H1 (cell line): ENCODE measurements at regions not wholly inside any gene's neighbourhood (a gene's known extent, or its start where the extent isn't known, plus 50 kb on each side); places are given as distances from the start of the nearest gene placed in this dataset.
A peak's percentile ranks its signal among the peaks of the same experiment; 100 is the strongest.

Experiments used
- CTCF ChIA-PET: fragments of 300-600 bp; sonication (Branson Sonifier 250); formaldehyde crosslinking; loops from one replicate; lab custom pipeline; 2021; ENCODE audit not compliant: partially characterized antibody; lab: Charles Lee
- POLR2A ChIA-PET: fragments of 300-600 bp; sonication (Branson Sonifier 250); formaldehyde crosslinking; loops from one replicate; lab custom pipeline; 2021; ENCODE audit warnings: inconsistent platforms; ENCODE audit not compliant: partially characterized antibody; lab: Charles Lee
- DNase-seq, 2 experiments: peaks; one replicate each; pipeline versions ENCODE4 v3.0.0 to v3.0.0-alpha.2; 2010 to 2022; ENCODE audit warnings: low spot score in 2 of 2, low read depth in 1 of 2, mixed read lengths in 1 of 2
- FAIRE-seq: peaks from 2 replicates; lab custom pipeline; 2011; peaks lifted over from hg19 to GRCh38; lab: Jason Lieb, UNC
- H2AFZ ChIP-seq: 2 replicates; pipeline ENCODE4 v1.8.1; 2012; ENCODE audit warnings: low read length, inconsistent platforms
- H2AK5ac ChIP-seq: 2 replicates; pipeline ENCODE4 v1.6.1; 2013; ENCODE audit warnings: low read depth, low read length
- H2BK120ac ChIP-seq: replicated peaks from 2 replicates; pipeline ENCODE3; 2013; ENCODE audit warnings: low read depth, low read length, inconsistent platforms
- H2BK12ac ChIP-seq: 2 replicates; pipeline ENCODE4 v1.6.1; 2013; ENCODE audit warnings: low read depth, low read length
- H2BK15ac ChIP-seq: 2 replicates; pipeline ENCODE4 v1.6.1; 2013; ENCODE audit warnings: low read length
- H2BK20ac ChIP-seq: 2 replicates; pipeline ENCODE4 v1.6.1; 2013; ENCODE audit warnings: low read length
- H2BK5ac ChIP-seq: 2 replicates; pipeline ENCODE4 v1.6.1; 2013; ENCODE audit warnings: low read depth, low read length
- H3K14ac ChIP-seq: 2 replicates; pipeline ENCODE4 v1.6.1; 2013; ENCODE audit warnings: inconsistent platforms; ENCODE audit not compliant: insufficient read length
- H3K18ac ChIP-seq: 2 replicates; pipeline ENCODE4 v1.6.1; 2013; ENCODE audit warnings: low read length; ENCODE audit errors: extremely low read depth
- H3K23ac ChIP-seq: 2 replicates; pipeline ENCODE4 v1.6.1; 2013; ENCODE audit warnings: inconsistent platforms; ENCODE audit not compliant: insufficient read length
- H3K23me2 ChIP-seq: 2 replicates; pipeline ENCODE4 v1.6.1; 2013; ENCODE audit warnings: low read depth, low read length
- H3K27ac ChIP-seq: 2 replicates; pipeline ENCODE4 v1.6.1; 2011; ENCODE audit warnings: low read depth, low read length, inconsistent platforms
- H3K27me3 ChIP-seq, 4 experiments: replicated peaks in 1 of 4; 1 replicate in 1 of 4; 2 replicates in 3 of 4; pipeline versions ENCODE4 v1.6.1 to v1.8.1; 2011 to 2013; ENCODE audit warnings: low read length in 3 of 4, mild to moderate bottlenecking in 3 of 4, inconsistent platforms in 2 of 4, mixed read lengths in 2 of 4, moderate library complexity in 1 of 4; ENCODE audit not compliant: control insufficient read depth in 3 of 4, insufficient read depth in 3 of 4; ENCODE audit errors: extremely low read depth in 1 of 4
- H3K36me3 ChIP-seq, 4 experiments: 2 replicates each; pipeline versions ENCODE4 v1.6.1 to v1.8.1; 2011 to 2013; ENCODE audit warnings: mild to moderate bottlenecking in 4 of 4, low read length in 3 of 4, moderate library complexity in 2 of 4, control low read depth in 1 of 4, inconsistent platforms in 1 of 4; ENCODE audit not compliant: insufficient read depth in 4 of 4, control insufficient read depth in 2 of 4
- H3K4ac ChIP-seq: replicated peaks from 2 replicates; pipeline ENCODE3; 2013; ENCODE audit warnings: low read length, low read depth, mixed read lengths, inconsistent platforms; ENCODE audit not compliant: insufficient read length
- H3K4me1 ChIP-seq, 4 experiments: replicated peaks in 1 of 4; 1 replicate in 1 of 4; 2 replicates in 3 of 4; pipeline versions ENCODE4 v1.6.1 to v1.8.1; 2011 to 2013; ENCODE audit warnings: low read length in 3 of 4, inconsistent platforms in 2 of 4, mixed read lengths in 1 of 4; ENCODE audit not compliant: insufficient read depth in 4 of 4, control insufficient read depth in 3 of 4
- H3K4me2 ChIP-seq, 2 experiments: 2 replicates each; pipeline versions ENCODE4 v1.6.1 to v1.8.1; 2011 to 2013; ENCODE audit warnings: low read depth in 2 of 2, low read length in 2 of 2, control low read depth in 1 of 2, inconsistent platforms in 1 of 2, mild to moderate bottlenecking in 1 of 2; ENCODE audit not compliant: insufficient read depth in 1 of 2
- H3K4me3 ChIP-seq, 4 experiments: fragments of 200-600, 300-600 bp in 1 of 4; sonication (generic), shearing (Covaris generic), sonication (Bioruptor Twin) in 1 of 4; 2 replicates each; pipeline versions ENCODE4 v1.5.1 to v1.8.1; 2011 to 2016; ENCODE audit warnings: low read length in 4 of 4, low read depth in 3 of 4, control low read depth in 2 of 4, inconsistent platforms in 2 of 4, mild to moderate bottlenecking in 2 of 4, mixed read lengths in 1 of 4, moderate library complexity in 1 of 4; ENCODE audit not compliant: insufficient read depth in 2 of 4; ENCODE audit errors: extremely low read depth in 1 of 4
- H3K56ac ChIP-seq: replicated peaks from 2 replicates; pipeline ENCODE3; 2013; ENCODE audit warnings: low read depth, mild to moderate bottlenecking, mixed read lengths, low read length, inconsistent platforms; ENCODE audit not compliant: insufficient read length
- H3K79me1 ChIP-seq: 2 replicates; pipeline ENCODE4 v1.6.1; 2013; ENCODE audit warnings: low read depth, low read length, control low read depth
- H3K79me2 ChIP-seq, 2 experiments: 2 replicates each; pipeline versions ENCODE4 v1.6.1 to v1.8.1; 2012 to 2013; ENCODE audit warnings: low read length in 2 of 2, mild to moderate bottlenecking in 2 of 2, inconsistent platforms in 1 of 2; ENCODE audit not compliant: insufficient read depth in 2 of 2, control insufficient read depth in 1 of 2
- H3K9ac ChIP-seq, 4 experiments: replicated peaks in 1 of 4; 1 replicate in 1 of 4; 2 replicates in 3 of 4; pipeline versions ENCODE4 v1.6.1 to v1.8.1; 2011 to 2013; ENCODE audit warnings: low read depth in 3 of 4, low read length in 3 of 4, control low read depth in 2 of 4, mild to moderate bottlenecking in 2 of 4, moderate library complexity in 2 of 4, inconsistent platforms in 1 of 4; ENCODE audit errors: extremely low read depth in 1 of 4
- H3K9me3 ChIP-seq, 2 experiments: 2 replicates each; pipeline versions ENCODE4 v1.6.1 to v1.8.1; 2012 to 2013; ENCODE audit warnings: mild to moderate bottlenecking in 2 of 2, moderate library complexity in 2 of 2, control low read depth in 1 of 2, inconsistent platforms in 1 of 2, low read depth in 1 of 2, low read length in 1 of 2, mixed read lengths in 1 of 2; ENCODE audit not compliant: insufficient read depth in 2 of 2
- H4K20me1 ChIP-seq, 2 experiments: replicated peaks in 1 of 2; 2 replicates each; pipeline versions ENCODE3 to v1.8.1; 2011 to 2013; ENCODE audit warnings: inconsistent platforms in 2 of 2, low read length in 2 of 2, mild to moderate bottlenecking in 1 of 2; ENCODE audit not compliant: insufficient read depth in 2 of 2, control insufficient read depth in 1 of 2
- H4K5ac ChIP-seq: 2 replicates; pipeline ENCODE4 v1.6.1; 2013; ENCODE audit warnings: low read length, low read depth, mixed read lengths, inconsistent platforms; ENCODE audit not compliant: insufficient read length
- H4K8ac ChIP-seq: 2 replicates; pipeline ENCODE4 v1.8.0; 2013; ENCODE audit warnings: mild to moderate bottlenecking, moderate library complexity, low read length, inconsistent platforms; ENCODE audit not compliant: insufficient read depth; ENCODE audit errors: extremely low read depth
- H4K91ac ChIP-seq: replicated peaks from 2 replicates; pipeline ENCODE3; 2013; ENCODE audit warnings: low read length, mixed read lengths, inconsistent platforms; ENCODE audit not compliant: insufficient read length
- ATF2 ChIP-seq: IDR thresholded peaks from 2 replicates; pipeline ENCODE4 v1.6.1; 2012; ENCODE audit warnings: low read length, inconsistent platforms
- BCL11A ChIP-seq, 2 experiments: IDR thresholded peaks; one replicate each; pipeline ENCODE4 v1.6.1; 2011; ENCODE audit warnings: low read depth in 2 of 2, low read length in 2 of 2, mild to moderate bottlenecking in 2 of 2
- CEBPB ChIP-seq: IDR thresholded peaks from 2 replicates; pipeline ENCODE4 v1.6.1; 2012; ENCODE audit warnings: low read depth, low read length
- CTBP2 ChIP-seq: IDR thresholded peaks from 2 replicates; pipeline ENCODE4 v1.7.0; 2011; ENCODE audit warnings: borderline replicate concordance, mild to moderate bottlenecking, moderate library complexity, mixed read lengths, low read length; ENCODE audit not compliant: insufficient read depth, insufficient read length
- EZH2 ChIP-seq: fragments of 200-600 bp; sonication (generic); IDR thresholded peaks from 2 replicates; pipeline ENCODE4 v1.7.1; 2012; ENCODE audit warnings: low read depth, mild to moderate bottlenecking, moderate library complexity, low read length, inconsistent platforms; ENCODE audit not compliant: severe bottlenecking
- GTF2F1 ChIP-seq: IDR thresholded peaks from 2 replicates; pipeline ENCODE4 v1.6.1; 2012; ENCODE audit warnings: low read depth, low read length, improper control_type of control experiment, borderline replicate concordance
- POU5F1 ChIP-seq: IDR thresholded peaks from 2 replicates; pipeline ENCODE4 v1.6.1; 2011; ENCODE audit warnings: low read depth, mild to moderate bottlenecking, low read length, moderate library complexity
- RBBP5 ChIP-seq: IDR thresholded peaks from 2 replicates; pipeline ENCODE4 v1.7.1; 2012; ENCODE audit warnings: low read depth, mild to moderate bottlenecking, inconsistent platforms, low read length, moderate library complexity, borderline replicate concordance
- RXRA ChIP-seq: IDR thresholded peaks from 2 replicates; pipeline ENCODE4 v1.6.1; 2011; ENCODE audit warnings: low read depth, mild to moderate bottlenecking, low read length, moderate library complexity; ENCODE audit not compliant: insufficient read depth
- SIRT6 ChIP-seq: IDR thresholded peaks from one replicate; pipeline ENCODE4 v1.7.1; 2012; ENCODE audit warnings: low read length, inconsistent platforms
- TAF7 ChIP-seq: optimal IDR thresholded peaks from 2 replicates; pipeline ENCODE3; 2011; ENCODE audit warnings: low read depth, mild to moderate bottlenecking, inconsistent platforms, low read length, moderate library complexity, borderline replicate concordance
- TEAD4 ChIP-seq: IDR thresholded peaks from 2 replicates; pipeline ENCODE4 v1.6.1; 2012; ENCODE audit warnings: low read depth, low read length, inconsistent platforms, mixed read lengths
- ZNF274 ChIP-seq: IDR thresholded peaks from 2 replicates; pipeline ENCODE4 v1.7.0; 2012; ENCODE audit warnings: low read length, borderline replicate concordance; ENCODE audit errors: extremely low read depth
- WGBS, 2 experiments: shearing (Covaris generic) in 1 of 2; methylation state at CpG; one replicate each; pipeline versions ENCODE4 v1.1.6 to v1.1.7; 2013 to 2015; ENCODE audit warnings: low lambda C conversion rate in 2 of 2, mixed read lengths in 2 of 2, inconsistent platforms in 1 of 2, low coverage in 1 of 2, missing lambda C conversion rate in 1 of 2; ENCODE audit not compliant: insufficient replicate concordance in 2 of 2, insufficient coverage in 1 of 2, insufficient read length in 1 of 2; ENCODE audit errors: extremely low coverage in 1 of 2, missing lambda C conversion rate in 1 of 2; 5-methylcytosine and 5-hydroxymethylcytosine counted together

- H3K79me1 ChIP-seq, result no peaks in the 10 kb centered on the region
- ChIA-PET CTCF (interaction anchor here (0.8 to 0.9 kb wide), 2 partner anchors 15 to 38 kb away, joined by 3 read pairs; no protein-coding TSS in a partner anchor), POLR2A (no interaction called here)
- H4K5ac ChIP-seq, result no peak overlapping the region
- H3K18ac ChIP-seq, result no peak overlapping the region
- H2BK5ac ChIP-seq, result no peak overlapping the region
- H2BK20ac ChIP-seq, result no peak overlapping the region
- H4K20me1 ChIP-seq, result no peaks in the 10 kb centered on the region
- H3K23ac ChIP-seq, result no peak overlapping the region
- no peak overlapping the region for H4K8ac ChIP-seq
- 90% methylated on average over 4 of the region's 4 CpGs; no CpG with 5 or more reads in 1 of the 2 experiments for WGBS, 2 experiments
- H2AK5ac ChIP-seq, result no peak overlapping the region
- FAIRE-seq, result no peak
- H3K4me2 ChIP-seq, result no peak overlapping the region
- no peak overlapping the region for H3K14ac ChIP-seq
- H3K56ac ChIP-seq, result no peak overlapping the region
- peaks cover 0 to 3% (median 3%) of the 10 kb centered on the region in 4 experiments; a peak in 3 of 7 replicates for H3K4me1 ChIP-seq
- H2AFZ ChIP-seq, result peak overlapping the region; percentile 40; the same call in 1 of the 2 replicates
- H3K27me3 ChIP-seq, result no peaks in the 10 kb centered on the region
- DNase-seq, result no peak
- no peaks in the 10 kb centered on the region for H3K23me2 ChIP-seq
- H3K27ac ChIP-seq, result no peak overlapping the region
- H2BK12ac ChIP-seq, result no peak overlapping the region
- H3K36me3 ChIP-seq, result no peaks in the 10 kb centered on the region
- no peaks in the 10 kb centered on the region for H3K79me2 ChIP-seq
- H3K4me3 ChIP-seq, result no peak overlapping the region
- no peak overlapping the region for H2BK120ac ChIP-seq
- H3K4ac ChIP-seq, result no peak overlapping the region
- H2BK15ac ChIP-seq, result no peak overlapping the region
- H3K9me3 ChIP-seq, result no peaks in the 10 kb centered on the region
- no peak overlapping the region for H4K91ac ChIP-seq
- no peak overlapping the region for H3K9ac ChIP-seq
- no peak for TF ChIP-seq CEBPB
- TF ChIP-seq RBBP5, result no peak
- TF ChIP-seq ATF2, result no peak
- no peak for TF ChIP-seq SIRT6
- TF ChIP-seq ZNF274, result no peak
- no peak for TF ChIP-seq EZH2
- TF ChIP-seq BCL11A (IDR thresholded peaks at IDR 0.05; ENCODE audit: low read depth in 2 of 2, low read length in 2 of 2), result no peak
- no peak for TF ChIP-seq TEAD4
- no peak for TF ChIP-seq POU5F1
- TF ChIP-seq CTBP2, result no peak
- no peak for TF ChIP-seq TAF7
- TF ChIP-seq GTF2F1, result no peak
- no peak for TF ChIP-seq RXRA
Observed at GRCh38 chr4:100933628-100934027, 413.7 kb downstream of the PPP3CA start.
